Ectodermal cell (in vitro differentiated cells): ENCODE measurements at regions not wholly inside any gene's neighbourhood (a gene's known extent, or its start where the extent isn't known, plus 50 kb on each side); places are given as distances from the start of the nearest gene placed in this dataset.
"Not testable (repeated sequence)": the region's sequence is repeated elsewhere in the genome, so short reads cannot be mapped to it uniquely, and the experiment has no call there.

Source experiments
- H3K27ac ChIP-seq: 2 replicates; pipeline ENCODE4 v1.7.0; 2013; ENCODE audit warnings: mild to moderate bottlenecking, low read depth, low read length; ENCODE audit not compliant: insufficient read depth, poor library complexity, severe bottlenecking
- H3K27me3 ChIP-seq: 2 replicates; pipeline ENCODE4 v1.7.0; 2013; ENCODE audit warnings: mild to moderate bottlenecking, low read length; ENCODE audit not compliant: insufficient read depth, control insufficient read depth, poor library complexity, severe bottlenecking
- H3K36me3 ChIP-seq: one replicate; pipeline ENCODE4 v1.7.0; 2013; ENCODE audit warnings: low read length; ENCODE audit not compliant: control insufficient read depth, insufficient read depth
- H3K4me1 ChIP-seq: one replicate; pipeline ENCODE4 v1.7.0; 2013; ENCODE audit warnings: low read length; ENCODE audit not compliant: control insufficient read depth, insufficient read depth
- H3K4me3 ChIP-seq: 2 replicates; pipeline ENCODE4 v1.7.0; 2013; ENCODE audit warnings: low read depth, low read length, control low read depth; ENCODE audit not compliant: insufficient read depth
- H3K9me3 ChIP-seq: 2 replicates; pipeline ENCODE4 v1.7.0; 2013; ENCODE audit warnings: mild to moderate bottlenecking, low read length, moderate library complexity; ENCODE audit not compliant: control insufficient read depth
- WGBS, 2 experiments: methylation state at CpG; one replicate each; pipeline ENCODE4 v1.1.7; 2013; ENCODE audit warnings: missing lambda C conversion rate in 2 of 2; 5-methylcytosine and 5-hydroxymethylcytosine counted together

DNA sequence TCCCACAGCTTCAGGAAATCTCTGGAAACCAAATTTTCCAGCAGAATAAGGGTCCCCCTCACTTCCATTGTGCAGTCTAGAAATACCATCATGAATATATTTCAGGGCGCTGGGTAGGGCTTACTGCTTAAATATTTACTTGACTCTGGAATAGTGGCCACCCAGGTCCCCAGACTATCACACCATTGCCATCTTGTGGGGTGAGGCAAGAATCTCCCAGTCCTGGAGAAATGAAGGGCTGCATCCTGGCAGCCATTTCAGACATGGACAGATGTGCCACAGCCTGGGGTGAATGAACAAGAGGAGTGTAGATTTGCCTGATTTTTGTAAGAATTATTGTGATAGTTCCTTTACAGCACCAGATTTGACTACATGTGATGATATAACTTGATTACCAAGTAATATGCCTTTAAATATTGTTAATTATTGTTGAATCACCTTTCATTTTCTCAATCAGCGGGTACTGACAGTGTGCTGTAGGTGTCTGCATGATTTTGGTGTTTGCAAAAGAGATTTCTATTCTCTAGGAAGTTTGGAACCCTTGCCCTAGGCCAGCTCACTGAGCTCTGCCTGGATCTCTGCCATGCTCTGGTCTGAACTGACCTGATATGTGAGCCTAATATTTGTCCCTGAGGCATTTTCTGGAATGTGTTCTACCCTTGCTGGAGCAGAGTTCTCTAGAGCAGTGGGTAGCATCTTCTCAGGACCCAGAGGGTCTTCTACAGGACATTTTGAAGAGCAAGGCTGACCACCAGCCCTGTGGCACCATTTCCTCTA, 183.4 kb downstream of the KIT start:
- WGBS, 2 experiments, result 95 to 100% methylated on average over 2 of the region's 2 CpGs

DNA sequence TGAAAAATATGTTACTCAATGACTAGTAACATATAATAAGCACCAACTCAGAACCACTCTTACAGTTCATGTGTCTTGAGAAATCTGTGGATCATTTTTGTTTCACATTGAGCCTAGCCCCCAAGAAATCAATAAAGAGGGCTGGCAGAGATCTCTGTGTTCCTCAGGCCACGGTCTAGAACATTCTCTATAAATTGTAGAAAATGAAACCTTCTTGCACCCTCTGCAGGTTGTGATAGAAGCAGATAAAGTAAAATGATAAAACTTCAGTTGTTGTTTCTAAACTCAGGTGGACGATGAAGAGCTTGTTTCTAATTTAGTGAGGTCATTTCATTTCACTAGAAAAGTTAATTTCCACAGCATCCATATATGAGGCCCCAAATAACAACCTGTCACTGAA, 182.7 kb downstream of the KIT start:
- Histone ChIP-seq H3K36me3 (no peaks in the 10 kb centered on the region), H3K4me1 (no peaks in the 10 kb centered on the region), H3K27me3 (no peaks in the 10 kb centered on the region), H3K9me3 (no peaks in the 10 kb centered on the region), H3K4me3 (no peak overlapping the region), H3K27ac (no peak overlapping the region)
- WGBS, 2 experiments, result 88 to 100% methylated on average over 1 to 2 of the region's 2 CpGs

More for the DNA sequence above, 183.4 kb downstream of the KIT start:
- Histone ChIP-seq H3K9me3 (no peaks in the 10 kb centered on the region), H3K27me3 (no peaks in the 10 kb centered on the region), H3K4me3 (no peak overlapping the region), H3K36me3 (no peaks in the 10 kb centered on the region), H3K4me1 (no peaks in the 10 kb centered on the region), H3K27ac (no peak overlapping the region)

DNA sequence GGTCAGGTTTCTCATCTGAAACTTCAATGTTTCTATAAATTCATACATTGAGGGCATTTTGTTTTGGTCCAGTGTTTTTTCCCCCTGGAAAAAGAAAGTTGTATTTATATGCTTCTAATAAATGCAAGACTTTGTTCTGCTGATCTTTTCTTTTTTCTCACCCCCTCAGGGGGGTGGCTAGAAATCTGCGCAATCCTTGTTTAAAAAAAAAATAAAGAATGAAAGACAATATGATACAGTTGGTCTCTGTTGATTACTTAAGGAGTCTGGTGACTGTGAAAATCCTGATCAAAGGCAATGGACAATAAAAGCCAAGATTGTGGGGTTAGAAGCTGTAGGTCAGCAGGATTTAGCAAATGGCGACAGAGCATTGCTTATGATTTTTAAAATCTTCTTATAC, 180.5 kb downstream of the KIT start:
- H3K9me3 ChIP-seq, result no peaks in the 10 kb centered on the region
- H3K4me1 ChIP-seq, result no peaks in the 10 kb centered on the region
- H3K27ac ChIP-seq, result no peak overlapping the region
- WGBS, 2 experiments, result 96 to 98% methylated on average over 2 of the region's 2 CpGs
- no peaks in the 10 kb centered on the region for H3K36me3 ChIP-seq
- H3K27me3 ChIP-seq, result no peaks in the 10 kb centered on the region
- H3K4me3 ChIP-seq, result no peak overlapping the region

DNA sequence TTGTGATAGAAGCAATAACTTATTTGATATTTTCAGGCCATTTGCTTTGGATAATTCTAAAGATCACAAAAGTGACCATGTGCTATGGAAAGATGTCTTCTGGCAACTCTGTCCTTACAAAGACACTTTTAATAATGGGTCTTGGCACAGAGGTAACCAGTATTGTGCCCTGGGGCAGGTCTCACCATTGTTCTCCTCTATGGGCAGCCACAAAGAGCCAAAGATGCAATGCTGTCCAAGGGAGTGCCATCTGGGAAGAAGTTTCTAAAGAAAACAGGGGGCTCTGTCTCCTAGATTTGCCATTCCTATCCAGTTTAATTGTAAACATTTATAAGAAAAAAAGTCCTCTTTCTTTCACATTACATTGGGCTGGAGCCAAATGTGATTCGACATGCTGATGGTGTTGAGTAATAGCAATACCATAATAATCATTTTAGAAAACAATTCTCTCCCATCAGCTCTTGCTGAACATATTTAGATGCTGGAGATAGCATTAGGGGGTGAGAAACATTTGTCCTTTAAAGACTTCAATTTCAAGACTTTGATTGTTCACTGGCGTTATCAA, 179.9 kb downstream of the KIT start:
- Histone ChIP-seq H3K36me3 (no peaks in the 10 kb centered on the region), H3K4me3 (no peak overlapping the region), H3K4me1 (no peaks in the 10 kb centered on the region), H3K27me3 (no peaks in the 10 kb centered on the region), H3K27ac (no peak overlapping the region), H3K9me3 (no peaks in the 10 kb centered on the region)
- WGBS, 2 experiments, result no CpG with 5 or more reads among the region's 2 CpGs

DNA sequence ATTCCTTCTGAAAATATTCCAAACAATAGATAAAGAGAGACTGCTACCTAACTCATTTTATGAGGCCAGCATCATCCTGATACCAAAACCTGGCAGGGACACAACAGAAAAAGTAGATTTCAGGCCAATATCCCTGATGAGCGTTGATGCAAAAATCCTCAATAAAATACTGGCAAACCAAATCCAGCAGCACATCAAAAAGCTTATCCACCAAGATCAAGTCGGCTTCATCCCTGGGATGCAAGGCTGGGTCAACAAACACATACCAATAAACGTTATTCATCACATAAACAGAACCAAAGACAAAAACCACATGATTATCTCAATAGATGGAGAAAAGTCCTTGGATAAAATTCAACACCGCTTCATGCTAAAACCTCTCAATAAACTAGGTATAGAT, 170.6 kb downstream of the KIT start:
- not testable (repeated sequence) for H3K36me3 ChIP-seq, H3K4me1 ChIP-seq, H3K9me3 ChIP-seq, H3K4me3 ChIP-seq, H3K27me3 ChIP-seq, H3K27ac ChIP-seq
- 89% methylated on average over 3 to 4 of the region's 4 CpGs for WGBS, 2 experiments

DNA sequence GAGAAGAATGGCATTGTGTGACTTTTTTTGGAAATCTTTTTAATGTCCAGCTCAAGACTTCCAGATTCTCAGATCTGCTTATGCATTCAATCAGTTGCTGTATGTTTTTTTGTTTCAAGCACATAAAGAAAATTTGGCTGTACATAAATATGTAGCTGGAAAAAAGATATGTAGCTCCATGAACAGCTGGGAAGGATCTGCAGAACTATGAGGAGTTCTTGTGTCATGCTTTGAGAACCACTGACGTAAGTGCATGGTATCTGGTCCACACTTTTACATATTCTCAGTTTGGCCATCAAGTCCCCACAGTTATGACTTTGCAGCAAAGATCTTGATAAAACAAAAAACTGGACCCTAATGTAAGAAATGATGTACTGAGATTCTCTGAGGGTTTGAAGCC, 165.9 kb downstream of the KIT start:
- H3K27ac ChIP-seq, result no peak overlapping the region
- no peaks in the 10 kb centered on the region for H3K36me3 ChIP-seq
- H3K4me1 ChIP-seq, result no peaks in the 10 kb centered on the region
- 88 to 93% methylated on average over 1 of the region's 1 CpG for WGBS, 2 experiments
- H3K4me3 ChIP-seq, result no peak overlapping the region
- H3K27me3 ChIP-seq, result no peaks in the 10 kb centered on the region
- no peaks in the 10 kb centered on the region for H3K9me3 ChIP-seq

DNA sequence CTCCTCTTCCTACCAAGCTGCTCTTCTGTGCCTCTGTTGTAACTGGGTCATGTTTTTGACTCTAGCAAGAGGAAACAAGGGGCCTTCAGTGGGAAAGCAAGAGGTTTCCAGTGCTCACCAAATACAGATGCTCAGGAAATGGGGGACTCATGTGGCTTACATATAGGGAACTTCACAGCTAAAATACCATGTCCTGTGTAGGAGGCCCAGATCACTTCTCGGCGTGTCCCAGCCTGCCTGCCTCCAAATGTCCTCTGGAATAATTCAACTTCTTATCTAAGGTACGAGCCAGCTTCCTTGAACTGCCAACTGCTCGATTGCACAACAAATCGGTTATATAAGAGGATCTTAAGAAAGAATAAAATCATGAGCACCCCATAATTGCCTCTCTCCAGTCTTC, 161.3 kb downstream of the KIT start:
- H3K4me3 ChIP-seq, result no peak overlapping the region
- no peaks in the 10 kb centered on the region for H3K4me1 ChIP-seq
- no peaks in the 10 kb centered on the region for H3K9me3 ChIP-seq
- H3K27me3 ChIP-seq, result no peaks in the 10 kb centered on the region
- H3K27ac ChIP-seq, result no peak overlapping the region
- H3K36me3 ChIP-seq, result no peaks in the 10 kb centered on the region
- 91 to 94% methylated on average over 5 of the region's 5 CpGs for WGBS, 2 experiments

DNA sequence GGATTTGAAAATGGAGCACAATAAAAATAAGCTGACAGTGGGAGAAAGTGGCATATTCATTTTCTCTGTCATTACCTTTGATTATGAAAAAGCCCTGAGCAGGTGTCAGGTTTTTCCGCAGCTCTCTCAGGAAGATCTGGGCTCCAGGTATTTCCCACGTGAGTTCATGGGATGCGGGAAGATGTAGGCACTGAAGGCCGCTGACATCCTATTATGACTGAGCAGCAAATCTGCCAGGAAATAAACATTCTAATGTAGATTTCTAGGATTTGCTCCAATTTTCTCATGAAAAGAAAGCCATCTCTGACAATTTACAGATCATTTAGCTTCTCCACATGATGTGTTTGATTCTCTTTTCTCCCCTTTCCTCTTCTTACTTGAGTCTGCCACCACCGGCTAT, 160.7 kb downstream of the KIT start:
- no peaks in the 10 kb centered on the region for H3K9me3 ChIP-seq
- H3K4me1 ChIP-seq, result no peaks in the 10 kb centered on the region
- no peak overlapping the region for H3K4me3 ChIP-seq
- 93 to 95% methylated on average over 4 to 5 of the region's 5 CpGs for WGBS, 2 experiments
- no peak overlapping the region for H3K27ac ChIP-seq
- H3K36me3 ChIP-seq, result no peaks in the 10 kb centered on the region
- no peaks in the 10 kb centered on the region for H3K27me3 ChIP-seq

DNA sequence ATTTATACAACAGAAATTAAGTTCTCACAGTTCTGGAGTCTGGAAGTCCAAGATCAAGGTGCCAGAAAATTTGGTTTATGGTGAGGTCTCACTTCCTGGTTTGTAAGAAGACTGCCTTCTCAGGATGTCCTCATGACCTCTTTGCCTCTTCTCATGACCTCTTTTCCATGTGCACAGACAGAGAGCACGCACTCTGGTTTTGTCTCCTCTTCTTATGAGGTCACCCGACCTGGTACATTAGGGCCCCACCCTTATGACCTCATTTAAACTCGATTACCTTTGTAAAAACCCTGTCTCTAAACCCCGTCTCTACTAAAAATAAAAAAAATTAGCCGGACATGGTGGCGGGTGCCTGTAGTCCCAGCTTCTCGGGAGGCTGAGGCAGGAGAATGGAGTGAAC, 155.9 kb downstream of the KIT start:
- H3K27me3 ChIP-seq, result no peaks in the 10 kb centered on the region
- no peaks in the 10 kb centered on the region for H3K36me3 ChIP-seq
- no peaks in the 10 kb centered on the region for H3K4me1 ChIP-seq
- no peaks in the 10 kb centered on the region for H3K9me3 ChIP-seq
- WGBS, 2 experiments, result 85 to 88% methylated on average over 7 of the region's 7 CpGs
- no peak overlapping the region for H3K4me3 ChIP-seq
- H3K27ac ChIP-seq, result no peak overlapping the region

DNA sequence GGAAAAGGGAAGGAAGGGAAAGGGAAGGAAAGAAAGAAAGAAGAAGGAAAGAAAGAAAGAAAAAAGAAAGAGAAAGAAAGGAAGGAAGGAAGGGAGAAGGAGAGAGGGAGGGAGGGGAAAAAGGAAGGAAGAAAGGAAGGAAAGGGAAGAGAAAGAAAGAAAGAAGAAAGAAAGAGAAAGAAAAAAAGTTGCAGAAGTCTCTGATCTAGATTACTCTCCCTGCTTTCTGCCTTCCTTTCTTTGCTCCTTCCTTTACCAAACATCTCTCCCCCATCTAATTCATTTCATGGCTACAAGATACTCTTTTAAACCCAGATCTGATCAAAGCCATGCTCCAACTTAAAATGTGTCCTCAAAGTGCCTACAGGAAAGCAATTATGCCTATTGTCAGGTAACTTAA, 148.6 kb downstream of the KIT start:
- Histone ChIP-seq H3K27ac (no peak overlapping the region), H3K4me1 (peaks cover under 1% of the 10 kb centered on the region), H3K9me3 (no peaks in the 10 kb centered on the region), H3K4me3 (no peak overlapping the region), H3K27me3 (no peaks in the 10 kb centered on the region), H3K36me3 (no peaks in the 10 kb centered on the region)
